ENCODE measurements at regions not wholly inside any gene's neighbourhood (a gene's known extent, or its start where the extent isn't known, plus 50 kb on each side); places are given as distances from the start of the nearest gene placed in this dataset.

DNA sequence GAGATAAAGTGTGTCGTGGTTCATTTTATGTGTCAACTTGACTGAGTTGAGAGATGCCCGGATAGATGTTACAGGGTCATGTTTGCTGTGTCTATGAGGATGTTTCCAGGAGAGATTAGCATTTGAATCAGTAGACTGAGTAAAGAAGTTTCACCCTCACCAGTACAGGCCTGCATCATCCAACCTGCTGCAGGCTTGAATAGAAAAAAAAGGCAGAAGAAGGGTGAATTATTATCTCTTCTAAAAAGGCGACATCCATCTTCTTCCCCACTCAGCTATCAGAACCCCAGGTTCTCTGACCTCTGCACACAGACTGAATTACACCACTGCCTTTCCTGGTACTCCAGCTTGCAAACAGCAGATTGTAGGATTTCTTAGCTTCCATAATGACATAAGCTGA lies 1293.7 kb upstream of the FLRT2 start:
- Histone ChIP-seq H3K27me3 (ENCODE audit: control insufficient read depth, insufficient read depth, low read length) (no peaks in the 10 kb centered on the region), H3K9me3 (ENCODE audit: control insufficient read depth, insufficient read depth, low read depth, low read length) (no peaks in the 10 kb centered on the region), H3K4me1 (ENCODE audit: control insufficient read depth, insufficient read depth, low read length) (no peaks in the 10 kb centered on the region), H3K27ac (ENCODE audit: low read length) (no peak overlapping the region), H3K36me3 (ENCODE audit: control insufficient read depth, insufficient read depth, low read length) (no peaks in the 10 kb centered on the region), H3K4me3 (ENCODE audit: low read depth in 2 of 2, low read length in 2 of 2) (no peak overlapping the region)
- DNase-seq (ENCODE audit: low read depth, low spot score) (no peak), ATAC-seq (no peak)
- POLR2A ChIA-PET, result no interaction called here
- in situ Hi-C loops (cut with HindIII; ENCODE audit: low pct_unique_long_range_greater_than_20kb, low sequenced_read_pairs) (no loop called here), intact Hi-C loops (cut with micrococcal nuclease; ENCODE audit: unreplicated experiment) (no loop called here)
- BruUV-seq (replicated peaks), result no TSS peak
- CTCF ChIA-PET, result no interaction called here
- TF ChIP-seq TCF7L2 (IDR thresholded peaks at IDR 0.05; ENCODE audit: low read depth, low read length) (no peak), POLR2AphosphoS5 (IDR thresholded peaks at IDR 0.05; ENCODE audit: low read depth, low read length) (no peak)
- TF ChIP-seq, protein P1, sequence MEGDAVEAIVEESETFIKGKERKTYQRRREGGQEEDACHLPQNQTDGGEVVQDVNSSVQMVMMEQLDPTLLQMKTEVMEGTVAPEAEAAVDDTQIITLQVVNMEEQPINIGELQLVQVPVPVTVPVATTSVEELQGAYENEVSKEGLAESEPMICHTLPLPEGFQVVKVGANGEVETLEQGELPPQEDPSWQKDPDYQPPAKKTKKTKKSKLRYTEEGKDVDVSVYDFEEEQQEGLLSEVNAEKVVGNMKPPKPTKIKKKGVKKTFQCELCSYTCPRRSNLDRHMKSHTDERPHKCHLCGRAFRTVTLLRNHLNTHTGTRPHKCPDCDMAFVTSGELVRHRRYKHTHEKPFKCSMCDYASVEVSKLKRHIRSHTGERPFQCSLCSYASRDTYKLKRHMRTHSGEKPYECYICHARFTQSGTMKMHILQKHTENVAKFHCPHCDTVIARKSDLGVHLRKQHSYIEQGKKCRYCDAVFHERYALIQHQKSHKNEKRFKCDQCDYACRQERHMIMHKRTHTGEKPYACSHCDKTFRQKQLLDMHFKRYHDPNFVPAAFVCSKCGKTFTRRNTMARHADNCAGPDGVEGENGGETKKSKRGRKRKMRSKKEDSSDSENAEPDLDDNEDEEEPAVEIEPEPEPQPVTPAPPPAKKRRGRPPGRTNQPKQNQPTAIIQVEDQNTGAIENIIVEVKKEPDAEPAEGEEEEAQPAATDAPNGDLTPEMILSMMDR (IDR thresholded peaks at IDR 0.05), result no peak

- H3K4me1 ChIP-seq (ENCODE audit: control insufficient read depth, insufficient read depth, low read length), result no peaks in the 10 kb centered on the region
- H3K9me3 ChIP-seq (ENCODE audit: control insufficient read depth, insufficient read depth, low read depth, low read length), result no peaks in the 10 kb centered on the region
- BruUV-seq (replicated peaks), result no TSS peak
- DNase-seq (ENCODE audit: low read depth, low spot score), result no peak
- no peaks in the 10 kb centered on the region for H3K36me3 ChIP-seq (ENCODE audit: control insufficient read depth, insufficient read depth, low read length)
- in situ Hi-C loops (cut with HindIII; ENCODE audit: low pct_unique_long_range_greater_than_20kb, low sequenced_read_pairs) (no loop called here), intact Hi-C loops (cut with micrococcal nuclease; ENCODE audit: unreplicated experiment) (no loop called here)
- H3K4me3 ChIP-seq (ENCODE audit: low read depth in 2 of 2, low read length in 2 of 2), result no peak overlapping the region
- no peak overlapping the region for H3K27ac ChIP-seq (ENCODE audit: low read length)
- CTCF ChIA-PET, result no interaction called here
- ATAC-seq, result no peak
- H3K27me3 ChIP-seq (ENCODE audit: control insufficient read depth, insufficient read depth, low read length), result no peaks in the 10 kb centered on the region
- POLR2A ChIA-PET, result no interaction called here
- TF ChIP-seq, protein P1 (IDR thresholded peaks at IDR 0.05), result no peak
- TF ChIP-seq, protein P2, sequence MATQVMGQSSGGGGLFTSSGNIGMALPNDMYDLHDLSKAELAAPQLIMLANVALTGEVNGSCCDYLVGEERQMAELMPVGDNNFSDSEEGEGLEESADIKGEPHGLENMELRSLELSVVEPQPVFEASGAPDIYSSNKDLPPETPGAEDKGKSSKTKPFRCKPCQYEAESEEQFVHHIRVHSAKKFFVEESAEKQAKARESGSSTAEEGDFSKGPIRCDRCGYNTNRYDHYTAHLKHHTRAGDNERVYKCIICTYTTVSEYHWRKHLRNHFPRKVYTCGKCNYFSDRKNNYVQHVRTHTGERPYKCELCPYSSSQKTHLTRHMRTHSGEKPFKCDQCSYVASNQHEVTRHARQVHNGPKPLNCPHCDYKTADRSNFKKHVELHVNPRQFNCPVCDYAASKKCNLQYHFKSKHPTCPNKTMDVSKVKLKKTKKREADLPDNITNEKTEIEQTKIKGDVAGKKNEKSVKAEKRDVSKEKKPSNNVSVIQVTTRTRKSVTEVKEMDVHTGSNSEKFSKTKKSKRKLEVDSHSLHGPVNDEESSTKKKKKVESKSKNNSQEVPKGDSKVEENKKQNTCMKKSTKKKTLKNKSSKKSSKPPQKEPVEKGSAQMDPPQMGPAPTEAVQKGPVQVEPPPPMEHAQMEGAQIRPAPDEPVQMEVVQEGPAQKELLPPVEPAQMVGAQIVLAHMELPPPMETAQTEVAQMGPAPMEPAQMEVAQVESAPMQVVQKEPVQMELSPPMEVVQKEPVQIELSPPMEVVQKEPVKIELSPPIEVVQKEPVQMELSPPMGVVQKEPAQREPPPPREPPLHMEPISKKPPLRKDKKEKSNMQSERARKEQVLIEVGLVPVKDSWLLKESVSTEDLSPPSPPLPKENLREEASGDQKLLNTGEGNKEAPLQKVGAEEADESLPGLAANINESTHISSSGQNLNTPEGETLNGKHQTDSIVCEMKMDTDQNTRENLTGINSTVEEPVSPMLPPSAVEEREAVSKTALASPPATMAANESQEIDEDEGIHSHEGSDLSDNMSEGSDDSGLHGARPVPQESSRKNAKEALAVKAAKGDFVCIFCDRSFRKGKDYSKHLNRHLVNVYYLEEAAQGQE (IDR thresholded peaks at IDR 0.05; ENCODE audit: insufficient read depth in 1 of 2, low read depth in 2 of 2, low read length in 1 of 2), result no peak
- TF ChIP-seq TCF7L2 (IDR thresholded peaks at IDR 0.05; ENCODE audit: low read depth, low read length) (no peak), POLR2AphosphoS5 (IDR thresholded peaks at IDR 0.05; ENCODE audit: low read depth, low read length) (no peak)
These were observed 1292.1 kb upstream of the FLRT2 start for GRCh38 chr14:84237881-84238280.

DNA sequence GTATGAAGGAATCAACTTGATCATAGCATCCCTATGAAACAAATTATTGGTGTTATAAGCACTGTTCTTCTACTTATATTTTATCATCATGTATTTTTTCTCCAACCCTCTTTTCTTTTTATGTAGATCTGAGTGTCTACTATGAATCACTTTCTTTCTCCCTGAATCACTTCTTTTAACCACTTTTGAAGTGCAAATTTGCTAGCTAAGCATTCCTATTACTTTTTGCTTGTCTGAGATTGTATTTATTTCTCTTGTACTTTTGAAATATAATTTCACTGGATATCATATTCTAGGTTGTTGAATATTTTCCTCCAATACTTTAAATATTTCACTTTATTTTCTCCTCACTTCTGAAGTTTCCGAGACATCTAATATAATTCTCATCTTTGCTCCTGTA lies 1282.3 kb upstream of the FLRT2 start:
- DNase-seq (ENCODE audit: low read depth, low spot score), result no peak
- no peak for ATAC-seq
- CTCF ChIA-PET, result no interaction called here
- intact Hi-C loops (cut with micrococcal nuclease; ENCODE audit: unreplicated experiment), result no loop called here
- POLR2A ChIA-PET, result no interaction called here
- Histone ChIP-seq H3K4me3 (ENCODE audit: low read depth in 2 of 2, low read length in 2 of 2) (no peak overlapping the region), H3K9me3 (ENCODE audit: control insufficient read depth, insufficient read depth, low read depth, low read length) (no peaks in the 10 kb centered on the region), H3K4me1 (ENCODE audit: control insufficient read depth, insufficient read depth, low read length) (no peaks in the 10 kb centered on the region), H3K27me3 (ENCODE audit: control insufficient read depth, insufficient read depth, low read length) (no peaks in the 10 kb centered on the region), H3K27ac (ENCODE audit: low read length) (no peak overlapping the region), H3K36me3 (ENCODE audit: control insufficient read depth, insufficient read depth, low read length) (no peaks in the 10 kb centered on the region)
- TF ChIP-seq POLR2AphosphoS5 (IDR thresholded peaks at IDR 0.05; ENCODE audit: low read depth, low read length) (no peak), SIN3A (IDR thresholded peaks at IDR 0.05; ENCODE audit: borderline replicate concordance, insufficient read depth, low read depth, low read length) (no peak), TCF7L2 (IDR thresholded peaks at IDR 0.05; ENCODE audit: low read depth, low read length) (no peak)
- TF ChIP-seq, protein P2 (IDR thresholded peaks at IDR 0.05; ENCODE audit: insufficient read depth in 1 of 2, low read depth in 2 of 2, low read length in 1 of 2), result no peak
- TF ChIP-seq, protein P1 (IDR thresholded peaks at IDR 0.05), result no peak
- no TSS peak for BruUV-seq (replicated peaks)
- in situ Hi-C loops (cut with HindIII; ENCODE audit: low pct_unique_long_range_greater_than_20kb, low sequenced_read_pairs), result no loop called here
